Heart left ventricle (tissue), 16 donors: ENCODE measurements at regions not wholly inside any gene's neighbourhood (a gene's known extent, or its start where the extent isn't known, plus 50 kb on each side); places are given as distances from the start of the nearest gene placed in this dataset.

Experiments
- ATAC-seq, 4 donors: fragments of 200-7000 bp; cut with Tn5 transposase; one replicate each; pipeline ENCODE4 v1.9.1; 2020 to 2022; ENCODE audit warnings: moderate library complexity in 4 of 4, mild to moderate bottlenecking in 3 of 4, moderate number of reproducible peaks in 1 of 4
- DNase-seq, 5 donors: peaks; one replicate each; pipeline ENCODE4 v3.0.0-alpha.2; 2020
- H3K27ac ChIP-seq, 12 donors: fragments of 200-600 bp; sonication (generic) in 4 of 12; one replicate each; pipeline versions ENCODE4 v1.5.0 to v1.8.0; 2016 to 2022; ENCODE audit warnings: mild to moderate bottlenecking in 2 of 12
- H3K27me3 ChIP-seq, 9 donors: fragments of 200-600 bp; sonication (generic) in 2 of 9; one replicate each; pipeline versions ENCODE4 v1.5.1 to v1.8.0; 2016 to 2022; ENCODE audit warnings: mild to moderate bottlenecking in 3 of 9
- H3K36me3 ChIP-seq, 9 donors: fragments of 200-600 bp; sonication (generic) in 2 of 9; one replicate each; pipeline versions ENCODE4 v1.5.0 to v1.8.0; 2018 to 2022; ENCODE audit warnings: mild to moderate bottlenecking in 2 of 9
- H3K4me1 ChIP-seq, 12 donors: fragments of 200-600 bp; sonication (generic) in 4 of 12; one replicate each; pipeline versions ENCODE4 v1.5.0 to v1.8.0; 2016 to 2022; ENCODE audit warnings: mild to moderate bottlenecking in 3 of 12
- H3K4me3 ChIP-seq, 12 donors: fragments of 200-600 bp; sonication (generic) in 4 of 12; one replicate each; pipeline versions ENCODE4 v1.5.0 to v1.8.0; 2017 to 2022; ENCODE audit warnings: mild to moderate bottlenecking in 9 of 12, moderate library complexity in 4 of 12
- H3K9me3 ChIP-seq, 12 donors: fragments of 200-600 bp; sonication (generic) in 4 of 12; one replicate each; pipeline versions ENCODE4 v1.5.0 to v1.8.0; 2016 to 2022; ENCODE audit warnings: mild to moderate bottlenecking in 1 of 12
- CTCF ChIP-seq, 12 donors: fragments of 200-600 bp; sonication (generic) in 4 of 12; IDR thresholded peaks; one replicate each; pipeline versions ENCODE4 v1.5.0 to v1.8.0; 2018 to 2022; ENCODE audit warnings: antibody characterized with exemption in 12 of 12, mild to moderate bottlenecking in 5 of 12
- POLR2A ChIP-seq, 2 donors: fragments of 450-650 bp; IDR thresholded peaks; one replicate each; pipeline ENCODE4 v1.6.1; 2017; ENCODE audit warnings: antibody characterized with exemption in 2 of 2, mild to moderate bottlenecking in 2 of 2, moderate library complexity in 2 of 2
- WGBS, 4 donors: extraction: QIAGEN DNeasy Blood & Tissue Kit in 2 of 4; methylation state at CpG; one replicate each; pipeline versions ENCODE4 v1.1.5 to v1.1.7; 2013 to 2018; 5-methylcytosine and 5-hydroxymethylcytosine counted together
- intact Hi-C, 10 donors: fragments of 100-400 bp; cut with DNase I; formaldehyde crosslinking; loops; one replicate each; pipeline versions ENCODE4 v1.11.1 to v1.14.2; 2022
- donor health status: ischemic (EF 13 %, LVEDD 7.1; RV severe dilation, severe dysfunction).
- donor health status: healthy with polysubstance abuse.
- donor health status: DM: no; HTN: yes; CAD: no.
- donor health status: DM: no; HTN: no; CAD: no.
- donor health status: ischemic (EF 25% LVEDD 6.9; RV normal size, moderate dysfunction).
- donor health status: ischemic (EF 25% LVEDD 5.7; RV mildly dilated, moderate dysfunction).
- donor health status: healthy.
- donor health status: DM: yes; HTN: yes; CAD: no.
- donor health status: ischemic (EF 35%, LVEDD 5.7; RV mildly dilated, moderate dysfunction).
- donor health status: nonischemic (EF 11% LVEDD 7.7; RV severe dilation, severe dysfunction).
- donor health status: DM: yes; HTN: yes; CAD: no.
- donor health status: PGD.
- donor health status: ischemic (EF 29% LVEDD 5.4; RV normal size, mild dysfunction).
- donor health status: nonischemic (EF 23%, LVEDD 6.1; RV moderate dilation, normal function).

GRCh38 chr5:159864885-159865691 lies 51.2 kb upstream of the ADRA1B start:
- H3K27ac ChIP-seq: peak overlapping the region in 6 of 12 donors; percentile 5 to 69 (median 38)
- intact Hi-C loops: no loop called here
- peaks cover 0 to 6% (median 0%) of the 10 kb centered on the region in 9 donors for H3K27me3 ChIP-seq

GRCh38 chr5:159866093-159866492 lies 50.2 kb upstream of the ADRA1B start:
- H3K4me3 ChIP-seq: peak overlapping the region in 3 of 12 donors; percentile 51 to 58 (median 57)
- WGBS, 4 donors: 80 to 91% (median 88%) methylated on average over 5 of the region's 5 CpGs
- H3K4me1 ChIP-seq: peaks cover 0 to 3% (median 0%) of the 10 kb centered on the region in 12 donors
- DNase-seq: no peak
- peak overlapping the region in 1 of 12 donors; percentile 39 for H3K27ac ChIP-seq
- H3K36me3 ChIP-seq: no peaks in the 10 kb centered on the region
- intact Hi-C loops: no loop called here
- H3K9me3 ChIP-seq: no peaks in the 10 kb centered on the region
- H3K27me3 ChIP-seq: peaks cover 0 to 6% (median 0%) of the 10 kb centered on the region in 9 donors
- TF ChIP-seq POLR2A (IDR thresholded peaks at IDR 0.05) (no peak), CTCF (IDR thresholded peaks at IDR 0.05) (no peak)
- no peak for ATAC-seq

More at GRCh38 chr5:159864885-159865691, 51.2 kb upstream of the ADRA1B start:
- no peaks in the 10 kb centered on the region for H3K36me3 ChIP-seq
- 60 to 63% (median 62%) methylated on average over 13 of the region's 13 CpGs for WGBS, 4 donors
- H3K4me1 ChIP-seq: peaks cover 0 to 7% (median 0%) of the 10 kb centered on the region in 12 donors
- no peak for TF ChIP-seq POLR2A (IDR thresholded peaks at IDR 0.05)
- TF ChIP-seq CTCF (IDR thresholded peaks at IDR 0.05): no peak
- H3K9me3 ChIP-seq: no peaks in the 10 kb centered on the region
- peak overlapping the region in 9 of 12 donors; percentile 7 to 58 (median 32) for H3K4me3 ChIP-seq
- DNase-seq (no peak), ATAC-seq (peak in 2 of 4 donors; percentile 28 to 40)
